ENCODE measurements at regions not wholly inside any gene's neighbourhood (a gene's known extent, or its start where the extent isn't known, plus 50 kb on each side); places are given as distances from the start of the nearest gene placed in this dataset.
A peak's percentile ranks its signal among the peaks of the same experiment; 100 is the strongest.

- Histone ChIP-seq H3K27me3 (peaks cover 0 to 24% of the 10 kb centered on the region in 2 donors), H3K27ac (no peak overlapping the region), H3K4me1 (no peaks in the 10 kb centered on the region), H3K36me3 (no peaks in the 10 kb centered on the region), H3K4me3 (no peak overlapping the region), H3K9me3 (peaks cover 6 to 9% of the 10 kb centered on the region in 2 donors)
- no peak for TF ChIP-seq CTCF (IDR thresholded peaks at IDR 0.05)
- TF ChIP-seq POLR2AphosphoS5 (IDR thresholded peaks at IDR 0.05) = no peak
- TF ChIP-seq POLR2A (IDR thresholded peaks at IDR 0.05) = no peak
- DNase-seq (ENCODE audit: low spot score in 2 of 2) = no peak
- intact Hi-C loops (cut with DNase I; ENCODE audit: low total_unique reads) = no loop called here
Measured at GRCh38 chr16:86870380-86870779, 292.0 kb downstream of the FOXL1 start.

- TF ChIP-seq CTCF (IDR thresholded peaks at IDR 0.05) (no peak), POLR2A (IDR thresholded peaks at IDR 0.05) (no peak), POLR2AphosphoS5 (IDR thresholded peaks at IDR 0.05) (no peak)
- no peak for DNase-seq (ENCODE audit: low spot score in 2 of 2)
- H3K27ac ChIP-seq = no peak overlapping the region
- H3K27me3 ChIP-seq = peaks cover 0 to 27% of the 10 kb centered on the region in 2 donors
- intact Hi-C loops (cut with DNase I; ENCODE audit: low total_unique reads) = no loop called here
- no peaks in the 10 kb centered on the region for H3K36me3 ChIP-seq
- peaks cover 6 to 9% of the 10 kb centered on the region in 2 donors for H3K9me3 ChIP-seq
- no peak overlapping the region for H3K4me3 ChIP-seq
- H3K4me1 ChIP-seq = no peaks in the 10 kb centered on the region
Measured at GRCh38 chr16:86872131-86872530, 293.8 kb downstream of the FOXL1 start.

DNA sequence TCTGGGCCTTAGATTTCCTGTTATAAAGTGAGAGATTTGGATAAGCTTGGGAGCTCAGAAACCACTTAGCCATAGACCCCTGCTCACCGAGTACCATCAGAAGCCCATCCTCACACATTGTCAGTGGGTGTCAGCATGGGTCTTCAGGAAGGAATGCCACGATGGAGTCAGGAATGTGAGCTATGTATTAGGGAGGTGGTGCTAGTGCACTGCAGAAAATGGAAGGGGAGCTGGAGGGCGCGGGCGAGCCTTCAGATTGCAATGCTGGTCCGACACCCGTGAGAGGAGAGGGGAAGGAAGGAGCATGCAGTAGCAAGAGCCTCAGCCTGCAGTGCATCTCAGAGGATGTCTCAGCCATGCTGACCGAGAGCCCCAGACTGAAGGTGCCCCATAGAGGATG lies 294.5 kb downstream of the FOXL1 start:
- DNase-seq (ENCODE audit: low spot score in 2 of 2) = no peak
- Histone ChIP-seq H3K27me3 (peaks cover 0 to 27% of the 10 kb centered on the region in 2 donors), H3K27ac (no peak overlapping the region), H3K36me3 (no peaks in the 10 kb centered on the region), H3K9me3 (peaks cover 6 to 9% of the 10 kb centered on the region in 2 donors), H3K4me1 (no peaks in the 10 kb centered on the region), H3K4me3 (no peak overlapping the region)
- intact Hi-C loops (cut with DNase I; ENCODE audit: low total_unique reads) = no loop called here
- TF ChIP-seq POLR2AphosphoS5 (IDR thresholded peaks at IDR 0.05) (no peak), CTCF (IDR thresholded peaks at IDR 0.05) (no peak), POLR2A (IDR thresholded peaks at IDR 0.05) (no peak)

DNA sequence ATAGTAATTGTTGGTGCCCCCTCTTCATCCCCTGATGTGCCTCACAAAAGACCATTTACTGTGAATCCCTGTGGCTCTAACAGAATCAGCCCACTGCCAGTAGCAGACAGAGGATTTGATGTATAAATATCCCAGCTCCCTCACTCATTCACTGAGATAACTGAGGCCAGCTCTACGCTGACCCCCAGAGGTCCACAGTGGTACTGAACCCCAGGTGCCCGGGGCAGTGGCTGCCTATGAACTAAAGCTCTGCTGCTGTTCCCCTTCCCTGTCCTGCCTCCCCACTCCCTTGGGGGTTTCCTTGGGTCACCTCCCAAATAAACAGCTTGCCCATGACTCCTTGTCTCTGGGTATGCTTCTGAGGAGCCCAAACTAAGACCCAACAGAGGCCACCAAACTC lies 295.8 kb downstream of the FOXL1 start:
- no peaks in the 10 kb centered on the region for H3K4me1 ChIP-seq
- H3K27me3 ChIP-seq = peaks cover 0 to 39% of the 10 kb centered on the region in 2 donors
- peaks cover 6 to 9% of the 10 kb centered on the region in 2 donors for H3K9me3 ChIP-seq
- H3K27ac ChIP-seq = no peak overlapping the region
- intact Hi-C loops (cut with DNase I; ENCODE audit: low total_unique reads) = no loop called here
- peak in 1 of 3 donors; percentile 13 for TF ChIP-seq CTCF (IDR thresholded peaks at IDR 0.05)
- TF ChIP-seq POLR2AphosphoS5 (IDR thresholded peaks at IDR 0.05) = no peak
- DNase-seq (ENCODE audit: low spot score in 2 of 2) = no peak
- no peaks in the 10 kb centered on the region for H3K36me3 ChIP-seq
- no peak overlapping the region for H3K4me3 ChIP-seq

- Histone ChIP-seq H3K27me3 (peaks cover 0 to 44% of the 10 kb centered on the region in 2 donors), H3K27ac (no peak overlapping the region), H3K9me3 (peaks cover 6 to 9% of the 10 kb centered on the region in 2 donors), H3K4me1 (no peaks in the 10 kb centered on the region), H3K36me3 (no peaks in the 10 kb centered on the region), H3K4me3 (no peak overlapping the region)
- intact Hi-C loops (cut with DNase I; ENCODE audit: low total_unique reads) = no loop called here
- no peak for TF ChIP-seq POLR2A (IDR thresholded peaks at IDR 0.05)
- TF ChIP-seq POLR2AphosphoS5 (IDR thresholded peaks at IDR 0.05) = no peak
- TF ChIP-seq CTCF (IDR thresholded peaks at IDR 0.05) = no peak
- no peak for DNase-seq (ENCODE audit: low spot score in 2 of 2)
Measured at GRCh38 chr16:86876499-86876898, 298.1 kb downstream of the FOXL1 start.
